ENCODE measurements at regions not wholly inside any gene's neighbourhood (a gene's known extent, or its start where the extent isn't known, plus 50 kb on each side); places are given as distances from the start of the nearest gene placed in this dataset.
A peak's percentile ranks its signal among the peaks of the same experiment; 100 is the strongest.

GRCh38 chr5:106311230-106311915 lies 1359.4 kb downstream of the EFNA5 start:
- intact Hi-C loops (cut with micrococcal nuclease) = no loop called here
- ChIA-PET POLR2A (no interaction called here), CTCF (interaction anchor here (0.7 to 1.2 kb wide), 5 partner anchors 20 to 937 kb away, joined by 3 to 4 read pairs (median 3); no protein-coding TSS in a partner anchor)
- BruUV-seq (replicated peaks) = no TSS peak
- no peaks in the 10 kb centered on the region for H4K20me1 ChIP-seq (replicated peaks; ENCODE audit: control insufficient read depth, extremely low read depth, insufficient read depth, low read length)
- H3K36me3 ChIP-seq (ENCODE audit: control insufficient read depth in 2 of 2, extremely low read depth in 1 of 2, insufficient read depth in 2 of 2, low read length in 2 of 2) = no peaks in the 10 kb centered on the region
- FAIRE-seq = no peak
- no peak overlapping the region for H2AFZ ChIP-seq (ENCODE audit: low read depth, low read length)
- DNase-seq (ENCODE audit: low read depth, low spot score) = peak; percentile 16
- H3K27ac ChIP-seq (ENCODE audit: insufficient read depth, low read depth, low read length) = no peak overlapping the region
- no peaks in the 10 kb centered on the region for H3K27me3 ChIP-seq (ENCODE audit: control insufficient read depth in 2 of 2, insufficient read depth in 2 of 2, low read length in 2 of 2)
- no peak overlapping the region for H3K4me2 ChIP-seq (ENCODE audit: insufficient read depth, low read length)
- peaks cover 11% of the 10 kb centered on the region for H3K4me1 ChIP-seq (ENCODE audit: control insufficient read depth, extremely low read depth, insufficient read depth, low read length)
- TF ChIP-seq JUN (IDR thresholded peaks at IDR 0.05; ENCODE audit: borderline replicate concordance, insufficient read depth, insufficient read length, low read depth) (no peak), POLR2AphosphoS5 (IDR thresholded peaks at IDR 0.05; ENCODE audit: insufficient read depth, low read depth, low read length) (no peak)
- TF ChIP-seq, protein P1, sequence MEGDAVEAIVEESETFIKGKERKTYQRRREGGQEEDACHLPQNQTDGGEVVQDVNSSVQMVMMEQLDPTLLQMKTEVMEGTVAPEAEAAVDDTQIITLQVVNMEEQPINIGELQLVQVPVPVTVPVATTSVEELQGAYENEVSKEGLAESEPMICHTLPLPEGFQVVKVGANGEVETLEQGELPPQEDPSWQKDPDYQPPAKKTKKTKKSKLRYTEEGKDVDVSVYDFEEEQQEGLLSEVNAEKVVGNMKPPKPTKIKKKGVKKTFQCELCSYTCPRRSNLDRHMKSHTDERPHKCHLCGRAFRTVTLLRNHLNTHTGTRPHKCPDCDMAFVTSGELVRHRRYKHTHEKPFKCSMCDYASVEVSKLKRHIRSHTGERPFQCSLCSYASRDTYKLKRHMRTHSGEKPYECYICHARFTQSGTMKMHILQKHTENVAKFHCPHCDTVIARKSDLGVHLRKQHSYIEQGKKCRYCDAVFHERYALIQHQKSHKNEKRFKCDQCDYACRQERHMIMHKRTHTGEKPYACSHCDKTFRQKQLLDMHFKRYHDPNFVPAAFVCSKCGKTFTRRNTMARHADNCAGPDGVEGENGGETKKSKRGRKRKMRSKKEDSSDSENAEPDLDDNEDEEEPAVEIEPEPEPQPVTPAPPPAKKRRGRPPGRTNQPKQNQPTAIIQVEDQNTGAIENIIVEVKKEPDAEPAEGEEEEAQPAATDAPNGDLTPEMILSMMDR (IDR thresholded peaks at IDR 0.05; ENCODE audit: extremely low read depth in 1 of 2, insufficient read depth in 1 of 2, low read depth in 1 of 2, low read length in 2 of 2) = no peak
- H3K79me2 ChIP-seq (ENCODE audit: control insufficient read depth, insufficient read depth, low read length) = no peaks in the 10 kb centered on the region
- H3K9me1 ChIP-seq (replicated peaks; ENCODE audit: control insufficient read depth, extremely low read depth, insufficient read depth, low read length) = no peaks in the 10 kb centered on the region
- H3K9me3 ChIP-seq (replicated peaks; ENCODE audit: control insufficient read depth, insufficient read depth, low read length) = no peaks in the 10 kb centered on the region
- H3K9ac ChIP-seq (replicated peaks; ENCODE audit: extremely low read depth, insufficient read depth, low read length) = no peak overlapping the region
- dilution Hi-C loops (cut with MboI; ENCODE audit: extremely low pct_ligation_motif_present, low sequenced_read_pairs) = no loop called here
- H3K4me3 ChIP-seq (replicated peaks in 1 of 3; ENCODE audit: insufficient read depth in 1 of 3, low read depth in 1 of 3, low read length in 3 of 3) = no peak overlapping the region

DNA sequence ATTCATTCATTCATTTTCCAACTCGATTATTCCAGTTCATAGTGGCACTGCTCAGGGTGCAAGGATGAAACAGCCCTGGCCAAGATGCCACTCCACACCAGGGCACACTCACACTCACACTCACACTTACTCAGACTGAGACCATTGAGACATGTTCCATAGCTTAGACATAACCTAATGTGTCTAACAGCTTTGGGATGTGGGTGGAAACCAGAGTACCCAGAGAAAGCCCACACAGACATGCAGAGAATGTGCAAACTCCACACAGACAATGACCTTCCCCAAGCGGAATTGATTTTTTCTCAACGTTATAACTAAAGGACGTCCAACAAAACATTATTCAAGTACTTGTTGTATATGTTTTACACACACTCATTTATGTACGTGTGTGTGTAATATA lies 1363.5 kb downstream of the EFNA5 start:
- POLR2A ChIA-PET = no interaction called here
- no peak for FAIRE-seq
- Histone ChIP-seq H3K9ac (replicated peaks; ENCODE audit: extremely low read depth, insufficient read depth, low read length) (no peak overlapping the region), H3K9me1 (replicated peaks; ENCODE audit: control insufficient read depth, extremely low read depth, insufficient read depth, low read length) (no peaks in the 10 kb centered on the region), H3K27me3 (ENCODE audit: control insufficient read depth in 2 of 2, insufficient read depth in 2 of 2, low read length in 2 of 2) (no peaks in the 10 kb centered on the region), H3K4me1 (ENCODE audit: control insufficient read depth, extremely low read depth, insufficient read depth, low read length) (no peaks in the 10 kb centered on the region), H4K20me1 (replicated peaks; ENCODE audit: control insufficient read depth, extremely low read depth, insufficient read depth, low read length) (no peaks in the 10 kb centered on the region), H3K79me2 (ENCODE audit: control insufficient read depth, insufficient read depth, low read length) (no peaks in the 10 kb centered on the region), H3K4me2 (ENCODE audit: insufficient read depth, low read length) (no peak overlapping the region), H3K4me3 (replicated peaks in 1 of 3; ENCODE audit: insufficient read depth in 1 of 3, low read depth in 1 of 3, low read length in 3 of 3) (no peak overlapping the region), H3K36me3 (ENCODE audit: control insufficient read depth in 2 of 2, extremely low read depth in 1 of 2, insufficient read depth in 2 of 2, low read length in 2 of 2) (no peaks in the 10 kb centered on the region), H3K9me3 (replicated peaks; ENCODE audit: control insufficient read depth, insufficient read depth, low read length) (no peaks in the 10 kb centered on the region), H2AFZ (ENCODE audit: low read depth, low read length) (no peak overlapping the region), H3K27ac (ENCODE audit: insufficient read depth, low read depth, low read length) (no peak overlapping the region)
- DNase-seq (ENCODE audit: low read depth, low spot score) = no peak
- BruUV-seq (replicated peaks) = no TSS peak
- CTCF ChIA-PET = no interaction called here
- intact Hi-C loops (cut with micrococcal nuclease) = no loop called here
- TF ChIP-seq MYC (IDR thresholded peaks at IDR 0.05; ENCODE audit: low read depth, low read length) = no peak
- no peak for TF ChIP-seq JUN (IDR thresholded peaks at IDR 0.05; ENCODE audit: borderline replicate concordance, insufficient read depth, insufficient read length, low read depth)
- no peak for TF ChIP-seq GATA2 (IDR thresholded peaks at IDR 0.05; ENCODE audit: insufficient read depth, insufficient read length, low read depth, low read length)
- TF ChIP-seq EZH2 (IDR thresholded peaks at IDR 0.05; ENCODE audit: borderline replicate concordance, low read depth, low read length, severe bottlenecking) = no peak
- TF ChIP-seq, protein P1 (IDR thresholded peaks at IDR 0.05; ENCODE audit: extremely low read depth in 1 of 2, insufficient read depth in 1 of 2, low read depth in 1 of 2, low read length in 2 of 2) = no peak
- no peak for TF ChIP-seq MAX (IDR thresholded peaks at IDR 0.05; ENCODE audit: insufficient read depth, insufficient read length)
- TF ChIP-seq POLR2A (IDR thresholded peaks at IDR 0.05; ENCODE audit: low read depth, low read length) = no peak
- TF ChIP-seq POLR2AphosphoS5 (IDR thresholded peaks at IDR 0.05; ENCODE audit: insufficient read depth, low read depth, low read length) = no peak
- no peak for TF ChIP-seq FOS (IDR thresholded peaks at IDR 0.05; ENCODE audit: borderline replicate concordance, insufficient read depth, low read length)
- dilution Hi-C loops (cut with MboI; ENCODE audit: extremely low pct_ligation_motif_present, low sequenced_read_pairs) = no loop called here

All from endothelial cell of umbilical vein (primary cell).